ENCODE measurements at regions not wholly inside any gene's neighbourhood (a gene's known extent, or its start where the extent isn't known, plus 50 kb on each side); places are given as distances from the start of the nearest gene placed in this dataset.

DNA sequence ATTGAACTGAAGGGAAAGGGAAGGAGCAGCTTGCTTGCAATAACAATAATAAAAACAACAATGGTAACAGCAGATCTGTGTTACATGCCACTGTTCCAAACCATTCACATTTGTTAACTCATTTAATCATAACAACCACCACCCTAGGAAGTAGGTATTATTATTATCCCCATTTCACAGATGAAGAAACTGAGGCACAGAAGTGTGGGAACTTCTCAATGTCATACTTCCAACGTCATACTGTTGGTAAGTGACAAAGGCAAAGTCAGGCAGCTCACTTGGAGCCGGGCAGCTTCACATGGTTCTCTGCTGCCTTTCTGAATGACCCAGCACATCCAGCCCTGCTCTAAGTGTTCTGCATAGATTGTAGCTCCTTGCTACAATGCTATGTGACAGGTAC is 72.6 kb downstream of the FOXD1 start:
- ChIA-PET POLR2A (interaction anchor here (1.3 kb wide), 1 partner anchor 21 kb away, joined by 3 read pairs; no protein-coding TSS in a partner anchor), CTCF (no interaction called here)
- H3K36me3 Mint-ChIP-seq (ENCODE audit: low read depth) = no peaks in the 10 kb centered on the region
- intact Hi-C loops (cut with micrococcal nuclease) = no loop called here
- H3K4me1 Mint-ChIP-seq (ENCODE audit: low read depth) = peaks cover 8% of the 10 kb centered on the region
- H3K9me3 Mint-ChIP-seq = no peaks in the 10 kb centered on the region
- DNase-seq (no peak), ATAC-seq (no peak)
- peaks cover 61% of the 10 kb centered on the region for H3K27me3 Mint-ChIP-seq
- no peak overlapping the region for H3K4me3 Mint-ChIP-seq
- H3K27ac Mint-ChIP-seq = no peak overlapping the region
- TF ChIP-seq, protein P1, sequence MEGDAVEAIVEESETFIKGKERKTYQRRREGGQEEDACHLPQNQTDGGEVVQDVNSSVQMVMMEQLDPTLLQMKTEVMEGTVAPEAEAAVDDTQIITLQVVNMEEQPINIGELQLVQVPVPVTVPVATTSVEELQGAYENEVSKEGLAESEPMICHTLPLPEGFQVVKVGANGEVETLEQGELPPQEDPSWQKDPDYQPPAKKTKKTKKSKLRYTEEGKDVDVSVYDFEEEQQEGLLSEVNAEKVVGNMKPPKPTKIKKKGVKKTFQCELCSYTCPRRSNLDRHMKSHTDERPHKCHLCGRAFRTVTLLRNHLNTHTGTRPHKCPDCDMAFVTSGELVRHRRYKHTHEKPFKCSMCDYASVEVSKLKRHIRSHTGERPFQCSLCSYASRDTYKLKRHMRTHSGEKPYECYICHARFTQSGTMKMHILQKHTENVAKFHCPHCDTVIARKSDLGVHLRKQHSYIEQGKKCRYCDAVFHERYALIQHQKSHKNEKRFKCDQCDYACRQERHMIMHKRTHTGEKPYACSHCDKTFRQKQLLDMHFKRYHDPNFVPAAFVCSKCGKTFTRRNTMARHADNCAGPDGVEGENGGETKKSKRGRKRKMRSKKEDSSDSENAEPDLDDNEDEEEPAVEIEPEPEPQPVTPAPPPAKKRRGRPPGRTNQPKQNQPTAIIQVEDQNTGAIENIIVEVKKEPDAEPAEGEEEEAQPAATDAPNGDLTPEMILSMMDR (IDR thresholded peaks at IDR 0.05) = no peak

- TF ChIP-seq, protein P1 (IDR thresholded peaks at IDR 0.05) = no peak
- ATAC-seq = no peak
- H3K9me3 Mint-ChIP-seq = no peaks in the 10 kb centered on the region
- H3K4me1 Mint-ChIP-seq (ENCODE audit: low read depth) = peaks cover under 1% of the 10 kb centered on the region
- no peak overlapping the region for H3K4me3 Mint-ChIP-seq
- no peak for DNase-seq
- peaks cover 53% of the 10 kb centered on the region for H3K27me3 Mint-ChIP-seq
- intact Hi-C loops (cut with micrococcal nuclease) = no loop called here
- ChIA-PET CTCF (interaction anchor here (0.6 kb wide), 1 partner anchor 384 kb away, joined by 3 read pairs; no protein-coding TSS in a partner anchor), POLR2A (no interaction called here)
- H3K36me3 Mint-ChIP-seq (ENCODE audit: low read depth) = no peaks in the 10 kb centered on the region
- H3K27ac Mint-ChIP-seq = no peak overlapping the region
These were observed 73.4 kb downstream of the FOXD1 start for GRCh38 chr5:73375191-73375545.

GRCh38 chr5:73374520-73375190 is 73.9 kb downstream of the FOXD1 start:
- Mint-ChIP-seq H3K4me1 (ENCODE audit: low read depth) (no peaks in the 10 kb centered on the region), H3K9me3 (no peaks in the 10 kb centered on the region), H3K4me3 (no peak overlapping the region), H3K36me3 (ENCODE audit: low read depth) (no peaks in the 10 kb centered on the region), H3K27me3 (peaks cover 51% of the 10 kb centered on the region), H3K27ac (no peak overlapping the region)
- ATAC-seq (no peak), DNase-seq (no peak)
- POLR2A ChIA-PET = no interaction called here
- TF ChIP-seq, protein P1 (IDR thresholded peaks at IDR 0.05) = no peak
- CTCF ChIA-PET = interaction anchor here (0.6 kb wide), 1 partner anchor 383 kb away, joined by 3 read pairs; no protein-coding TSS in a partner anchor
- intact Hi-C loops (cut with micrococcal nuclease) = no loop called here

GRCh38 chr5:73373814-73374510 is 74.6 kb downstream of the FOXD1 start:
- H3K27me3 Mint-ChIP-seq = peaks cover 46% of the 10 kb centered on the region
- TF ChIP-seq, protein P1 (IDR thresholded peaks at IDR 0.05) = no peak
- H3K4me1 Mint-ChIP-seq (ENCODE audit: low read depth) = no peaks in the 10 kb centered on the region
- POLR2A ChIA-PET = no interaction called here
- intact Hi-C loops (cut with micrococcal nuclease) = no loop called here
- no peaks in the 10 kb centered on the region for H3K36me3 Mint-ChIP-seq (ENCODE audit: low read depth)
- no peak overlapping the region for H3K4me3 Mint-ChIP-seq
- no peak overlapping the region for H3K27ac Mint-ChIP-seq
- DNase-seq (no peak), ATAC-seq (no peak)
- no peaks in the 10 kb centered on the region for H3K9me3 Mint-ChIP-seq
- CTCF ChIA-PET = no interaction called here
